Colonic mucosa (tissue), 4 donors: ENCODE measurements at regions not wholly inside any gene's neighbourhood (a gene's known extent, or its start where the extent isn't known, plus 50 kb on each side); places are given as distances from the start of the nearest gene placed in this dataset.
A peak's percentile ranks its signal among the peaks of the same experiment; 100 is the strongest.

ENCODE experiments used
- DNase-seq: peaks from one replicate; pipeline ENCODE4 v3.0.0-alpha.2; 2020
- H3K27ac ChIP-seq: fragments of 200-600 bp; one replicate; pipeline ENCODE4 v1.8.0; 2021
- H3K27me3 ChIP-seq: fragments of 200-600 bp; one replicate; pipeline ENCODE4 v1.8.0; 2021
- H3K36me3 ChIP-seq: fragments of 200-600 bp; one replicate; pipeline ENCODE4 v1.8.0; 2021
- H3K4me1 ChIP-seq: fragments of 200-600 bp; one replicate; pipeline ENCODE4 v1.8.0; 2021; ENCODE audit warnings: mild to moderate bottlenecking
- H3K4me3 ChIP-seq: fragments of 200-600 bp; one replicate; pipeline ENCODE4 v1.8.0; 2021
- H3K9ac ChIP-seq, 2 donors: one replicate each; pipeline ENCODE4 v1.7.0; 2013; ENCODE audit warnings: control low read depth in 2 of 2, low read depth in 2 of 2, low read length in 2 of 2
- H3K9me3 ChIP-seq: fragments of 200-600 bp; one replicate; pipeline ENCODE4 v1.8.0; 2021
- intact Hi-C: fragments of 100-400 bp; cut with DNase I; formaldehyde crosslinking; loops from one replicate; pipeline ENCODE4 v1.14.1; 2022
- TF ChIP-seq, protein P1 (sequence below): fragments of 200-600 bp; IDR thresholded peaks from one replicate; pipeline ENCODE4 v1.8.0; 2022; ENCODE audit warnings: antibody characterized with exemption, mild to moderate bottlenecking
- donor health status: healthy.
- donor health status: DM: no; HTN: no; CAD: no.
- donor health status: DM: no; HTN: no; CAD: no.

DNA sequence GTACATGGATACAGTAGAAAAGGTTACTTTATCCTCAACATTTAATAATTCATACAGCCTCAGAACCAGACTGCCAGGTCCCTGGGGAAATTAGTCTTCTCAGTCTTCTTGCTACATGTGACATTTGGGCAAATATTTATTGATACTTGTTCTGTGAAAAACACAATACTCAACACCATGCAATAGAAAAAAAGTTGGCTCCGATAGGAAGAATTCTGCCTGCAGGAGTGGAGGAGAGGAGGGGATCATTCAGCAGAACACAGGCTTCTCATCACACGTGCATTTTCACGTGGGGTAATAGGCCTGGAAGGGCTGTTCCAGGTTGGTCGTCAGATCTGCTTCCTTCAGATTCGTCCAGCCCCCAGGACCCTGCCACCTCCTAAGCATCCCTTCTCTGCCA is 58.4 kb upstream of the ACKR3 start:
- H3K27ac ChIP-seq, result no peak overlapping the region
- no peaks in the 10 kb centered on the region for H3K9me3 ChIP-seq
- intact Hi-C loops, result no loop called here
- no peak overlapping the region for H3K4me3 ChIP-seq
- DNase-seq, result no peak
- no peaks in the 10 kb centered on the region for H3K27me3 ChIP-seq
- H3K9ac ChIP-seq, result no peak overlapping the region
- TF ChIP-seq, protein P1, sequence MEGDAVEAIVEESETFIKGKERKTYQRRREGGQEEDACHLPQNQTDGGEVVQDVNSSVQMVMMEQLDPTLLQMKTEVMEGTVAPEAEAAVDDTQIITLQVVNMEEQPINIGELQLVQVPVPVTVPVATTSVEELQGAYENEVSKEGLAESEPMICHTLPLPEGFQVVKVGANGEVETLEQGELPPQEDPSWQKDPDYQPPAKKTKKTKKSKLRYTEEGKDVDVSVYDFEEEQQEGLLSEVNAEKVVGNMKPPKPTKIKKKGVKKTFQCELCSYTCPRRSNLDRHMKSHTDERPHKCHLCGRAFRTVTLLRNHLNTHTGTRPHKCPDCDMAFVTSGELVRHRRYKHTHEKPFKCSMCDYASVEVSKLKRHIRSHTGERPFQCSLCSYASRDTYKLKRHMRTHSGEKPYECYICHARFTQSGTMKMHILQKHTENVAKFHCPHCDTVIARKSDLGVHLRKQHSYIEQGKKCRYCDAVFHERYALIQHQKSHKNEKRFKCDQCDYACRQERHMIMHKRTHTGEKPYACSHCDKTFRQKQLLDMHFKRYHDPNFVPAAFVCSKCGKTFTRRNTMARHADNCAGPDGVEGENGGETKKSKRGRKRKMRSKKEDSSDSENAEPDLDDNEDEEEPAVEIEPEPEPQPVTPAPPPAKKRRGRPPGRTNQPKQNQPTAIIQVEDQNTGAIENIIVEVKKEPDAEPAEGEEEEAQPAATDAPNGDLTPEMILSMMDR, result no peak
- no peaks in the 10 kb centered on the region for H3K4me1 ChIP-seq
- no peaks in the 10 kb centered on the region for H3K36me3 ChIP-seq

DNA sequence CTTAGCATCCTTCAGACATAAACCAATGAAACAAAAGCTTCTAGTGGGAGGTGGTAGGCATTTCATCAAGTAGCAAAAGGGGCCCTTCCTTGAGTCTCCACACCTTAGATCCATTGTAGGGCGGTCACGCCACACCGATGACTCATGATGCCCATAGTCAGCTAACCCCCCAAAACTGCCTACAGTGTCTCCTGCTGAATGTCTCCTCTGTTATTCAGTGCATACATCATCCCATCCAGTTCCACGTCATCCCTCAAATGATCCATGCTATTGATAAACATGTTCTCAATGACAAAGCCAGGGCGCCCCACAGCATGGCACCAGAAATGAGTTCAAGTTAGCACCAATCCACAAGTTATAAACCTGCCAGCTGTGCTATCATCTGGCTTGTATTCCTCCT is 57.4 kb upstream of the ACKR3 start:
- no peak for DNase-seq
- TF ChIP-seq, protein P1, result no peak
- H3K9me3 ChIP-seq, result no peaks in the 10 kb centered on the region
- no peaks in the 10 kb centered on the region for H3K36me3 ChIP-seq
- H3K4me3 ChIP-seq, result no peak overlapping the region
- intact Hi-C loops, result loop anchor here (2.0 kb wide), 2 partner anchors 515 to 549 kb away; no protein-coding TSS in a partner anchor
- H3K27me3 ChIP-seq, result no peaks in the 10 kb centered on the region
- no peaks in the 10 kb centered on the region for H3K4me1 ChIP-seq
- H3K9ac ChIP-seq, result no peak overlapping the region
- H3K27ac ChIP-seq, result no peak overlapping the region

DNA sequence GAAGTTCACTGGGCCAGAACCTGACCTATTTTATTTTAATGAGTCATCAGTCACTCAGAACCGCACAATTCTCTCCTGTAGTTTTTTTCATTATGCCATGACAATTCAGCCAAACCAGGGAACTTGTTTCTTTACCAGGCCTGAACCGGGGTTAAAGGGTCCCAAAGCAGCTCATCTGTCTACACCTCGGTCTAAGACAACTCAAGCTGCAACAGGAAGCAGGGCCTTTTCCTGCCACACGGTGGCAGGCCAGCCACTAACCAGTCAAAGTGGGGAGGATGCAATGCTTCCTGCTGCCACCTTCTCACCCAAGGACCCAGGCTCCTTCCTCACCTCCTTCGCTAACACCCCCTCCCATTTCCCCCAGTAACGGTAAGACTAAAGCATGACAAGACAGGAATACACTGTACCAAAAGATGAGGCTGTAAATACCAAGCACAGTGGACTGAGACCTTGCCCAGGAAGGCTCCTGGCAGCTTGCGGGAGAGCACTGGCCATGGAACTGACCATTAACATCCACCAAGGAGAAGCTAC is 56.7 kb upstream of the ACKR3 start:
- peak; percentile 53 for DNase-seq
- no peaks in the 10 kb centered on the region for H3K27me3 ChIP-seq
- H3K4me1 ChIP-seq, result no peaks in the 10 kb centered on the region
- H3K27ac ChIP-seq, result no peak overlapping the region
- TF ChIP-seq, protein P1, result peak; percentile 75
- H3K9me3 ChIP-seq, result no peaks in the 10 kb centered on the region
- no peak overlapping the region for H3K4me3 ChIP-seq
- H3K9ac ChIP-seq, result no peak overlapping the region
- intact Hi-C loops, result loop anchor here (2.0 kb wide), 2 partner anchors 514 to 548 kb away; no protein-coding TSS in a partner anchor
- no peaks in the 10 kb centered on the region for H3K36me3 ChIP-seq

DNA sequence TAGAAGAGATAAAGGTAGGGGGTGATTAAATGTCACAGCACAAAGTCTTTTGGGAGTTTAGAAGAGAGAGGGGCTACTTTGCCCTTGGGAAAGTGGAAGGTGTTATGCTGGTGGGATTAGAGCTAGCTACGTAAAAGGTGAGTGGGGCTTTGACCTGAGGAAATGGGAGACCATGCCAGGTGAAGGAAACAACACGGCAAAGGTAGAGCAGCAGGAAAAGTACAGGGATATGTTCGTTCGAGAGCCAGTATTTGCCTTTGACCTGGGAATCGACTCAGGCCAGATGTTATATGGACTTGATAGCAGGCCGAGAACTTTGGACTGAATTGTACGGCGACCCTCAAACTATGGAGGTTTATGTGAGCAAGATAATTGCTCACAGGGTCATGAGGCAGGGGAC is 55.7 kb upstream of the ACKR3 start:
- Histone ChIP-seq H3K27ac (no peak overlapping the region), H3K27me3 (no peaks in the 10 kb centered on the region), H3K4me1 (no peaks in the 10 kb centered on the region), H3K9ac (no peak overlapping the region), H3K4me3 (no peak overlapping the region), H3K9me3 (no peaks in the 10 kb centered on the region), H3K36me3 (no peaks in the 10 kb centered on the region)
- intact Hi-C loops, result loop anchor here (2.0 kb wide), 2 partner anchors 513 to 547 kb away; no protein-coding TSS in a partner anchor
- TF ChIP-seq, protein P1, result no peak
- no peak for DNase-seq

DNA sequence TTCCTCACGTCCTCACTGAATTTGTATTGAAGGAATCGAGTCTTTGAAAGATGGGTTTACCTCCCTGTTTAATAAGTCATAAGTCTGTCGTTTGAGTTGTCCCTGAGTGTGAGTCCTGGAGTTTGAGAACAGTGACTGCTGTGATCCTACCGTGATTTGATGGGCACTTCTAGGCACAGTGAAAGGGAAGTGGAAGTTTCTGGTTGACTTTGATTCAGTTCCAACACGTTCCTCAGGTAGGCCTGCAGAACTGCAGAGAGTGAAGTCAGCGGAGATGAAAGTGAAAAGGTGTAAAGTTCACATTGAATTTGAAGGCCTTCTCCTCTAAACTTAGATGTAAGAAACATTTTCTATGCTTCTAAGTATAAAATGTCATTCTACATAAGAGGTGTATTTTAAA is 52.9 kb upstream of the ACKR3 start:
- Histone ChIP-seq H3K4me1 (no peaks in the 10 kb centered on the region), H3K9ac (no peak overlapping the region), H3K27ac (no peak overlapping the region), H3K9me3 (no peaks in the 10 kb centered on the region), H3K27me3 (no peaks in the 10 kb centered on the region), H3K36me3 (no peaks in the 10 kb centered on the region), H3K4me3 (no peak overlapping the region)
- intact Hi-C loops, result no loop called here
- TF ChIP-seq, protein P1, result no peak
- DNase-seq, result no peak
